BJ (cell line): ENCODE measurements at regions not wholly inside any gene's neighbourhood (a gene's known extent, or its start where the extent isn't known, plus 50 kb on each side); places are given as distances from the start of the nearest gene placed in this dataset.

Source experiments
- CTCF ChIA-PET: fragments of 350-600 bp; formaldehyde crosslinking; extraction: SDS; loops from one replicate; lab custom pipeline; 2021; ENCODE audit warnings: antibody characterized with exemption, inconsistent platforms; lab: Yijun Ruan, JAX
- POLR2A ChIA-PET: fragments of 300-600 bp; sonication (Branson Sonifier 250); formaldehyde crosslinking; extraction: SDS; loops from one replicate; lab custom pipeline; 2021; ENCODE audit warnings: antibody characterized with exemption; lab: Charles Lee
- DNase-seq: peaks from one replicate; pipeline ENCODE4 v3.0.0-alpha.2; 2011; ENCODE audit warnings: low read depth
- H3K27me3 ChIP-seq: 2 replicates; pipeline ENCODE4 v1.6.0; 2011; ENCODE audit warnings: low read length; ENCODE audit not compliant: control insufficient read depth, insufficient read depth
- H3K36me3 ChIP-seq: 2 replicates; pipeline ENCODE4 v1.5.1; 2011; ENCODE audit warnings: low read length; ENCODE audit not compliant: control insufficient read depth, insufficient read depth
- H3K4me3 ChIP-seq: 2 replicates; pipeline ENCODE4 v1.5.1; 2011; ENCODE audit warnings: low read depth, mild to moderate bottlenecking, control low read depth, low read length
- TF ChIP-seq, protein P1 (sequence below): IDR thresholded peaks from 2 replicates; pipeline ENCODE4 v1.5.1; 2011; ENCODE audit warnings: low read depth, mild to moderate bottlenecking, control low read depth, inconsistent platforms, low read length, moderate library complexity; ENCODE audit not compliant: insufficient read depth

DNA sequence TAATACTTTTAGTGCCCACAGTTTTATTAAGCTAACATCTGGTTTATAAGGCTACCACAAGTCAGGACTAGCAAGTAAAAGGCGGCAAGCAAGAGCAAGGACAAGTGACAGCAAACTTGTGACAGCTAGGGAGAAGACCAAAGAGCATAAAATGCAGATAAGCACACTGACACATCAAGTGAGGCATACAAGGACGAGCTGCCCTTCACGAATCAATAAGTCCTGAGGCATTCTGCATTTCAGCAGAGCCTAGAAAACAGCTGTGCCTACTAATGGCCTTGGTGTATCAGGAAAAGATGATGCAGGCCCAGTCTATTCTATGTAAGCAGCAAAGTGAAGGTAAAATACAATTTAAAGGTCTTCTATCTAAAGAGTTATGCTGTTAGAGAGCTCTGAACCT, 74.8 kb downstream of the KRTAP19-8 start:
- no peak for DNase-seq
- ChIA-PET POLR2A (no interaction called here), CTCF (no interaction called here)
- Histone ChIP-seq H3K36me3 (no peaks in the 10 kb centered on the region), H3K4me3 (no peak overlapping the region), H3K27me3 (no peaks in the 10 kb centered on the region)
- TF ChIP-seq, protein P1, sequence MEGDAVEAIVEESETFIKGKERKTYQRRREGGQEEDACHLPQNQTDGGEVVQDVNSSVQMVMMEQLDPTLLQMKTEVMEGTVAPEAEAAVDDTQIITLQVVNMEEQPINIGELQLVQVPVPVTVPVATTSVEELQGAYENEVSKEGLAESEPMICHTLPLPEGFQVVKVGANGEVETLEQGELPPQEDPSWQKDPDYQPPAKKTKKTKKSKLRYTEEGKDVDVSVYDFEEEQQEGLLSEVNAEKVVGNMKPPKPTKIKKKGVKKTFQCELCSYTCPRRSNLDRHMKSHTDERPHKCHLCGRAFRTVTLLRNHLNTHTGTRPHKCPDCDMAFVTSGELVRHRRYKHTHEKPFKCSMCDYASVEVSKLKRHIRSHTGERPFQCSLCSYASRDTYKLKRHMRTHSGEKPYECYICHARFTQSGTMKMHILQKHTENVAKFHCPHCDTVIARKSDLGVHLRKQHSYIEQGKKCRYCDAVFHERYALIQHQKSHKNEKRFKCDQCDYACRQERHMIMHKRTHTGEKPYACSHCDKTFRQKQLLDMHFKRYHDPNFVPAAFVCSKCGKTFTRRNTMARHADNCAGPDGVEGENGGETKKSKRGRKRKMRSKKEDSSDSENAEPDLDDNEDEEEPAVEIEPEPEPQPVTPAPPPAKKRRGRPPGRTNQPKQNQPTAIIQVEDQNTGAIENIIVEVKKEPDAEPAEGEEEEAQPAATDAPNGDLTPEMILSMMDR = no peak

DNA sequence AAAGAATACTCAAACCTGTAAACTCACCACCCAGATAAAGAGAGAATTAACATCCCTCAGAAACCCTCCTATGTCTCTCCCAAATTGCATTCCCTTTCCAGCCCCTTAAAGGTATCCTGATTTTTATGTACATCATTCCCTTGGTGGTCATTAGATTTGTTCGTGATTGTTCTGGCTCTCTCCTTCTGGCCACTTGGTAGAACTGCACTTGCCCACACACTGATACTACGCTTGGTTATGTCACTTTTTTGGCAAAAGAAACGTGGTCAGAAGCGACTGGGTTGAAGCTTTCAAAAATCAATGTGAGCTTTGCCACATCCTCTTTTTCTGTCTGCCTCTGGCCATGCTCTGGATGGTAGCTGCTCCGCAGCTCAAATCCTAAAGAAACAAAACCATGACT, 76.3 kb downstream of the KRTAP19-8 start:
- TF ChIP-seq, protein P1 = no peak
- POLR2A ChIA-PET = no interaction called here
- Histone ChIP-seq H3K27me3 (no peaks in the 10 kb centered on the region), H3K4me3 (no peak overlapping the region), H3K36me3 (no peaks in the 10 kb centered on the region)
- no peak for DNase-seq
- CTCF ChIA-PET = no interaction called here

DNA sequence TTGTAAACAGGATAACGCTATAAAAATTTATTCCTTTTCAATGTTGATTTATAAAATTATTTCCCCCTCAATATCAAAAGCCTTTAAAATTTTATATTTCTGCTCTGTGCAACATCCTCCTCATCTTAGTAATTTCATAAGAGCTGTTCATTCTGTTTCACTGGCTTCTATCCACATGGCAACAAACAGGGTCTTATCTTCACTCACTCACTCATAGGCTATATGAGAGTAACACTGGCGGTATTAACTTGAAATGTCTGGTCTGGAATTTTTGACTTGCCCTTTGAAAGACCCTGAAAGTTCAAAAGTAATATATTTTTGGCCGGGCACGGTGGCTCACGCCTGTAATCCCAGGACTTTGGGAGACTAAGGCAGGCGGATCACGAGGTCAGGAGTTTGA, 77.4 kb upstream of the KRTAP11-1 start:
- Histone ChIP-seq H3K27me3 (no peaks in the 10 kb centered on the region), H3K4me3 (no peak overlapping the region), H3K36me3 (no peaks in the 10 kb centered on the region)
- no peak for DNase-seq
- ChIA-PET CTCF (no interaction called here), POLR2A (no interaction called here)
- TF ChIP-seq, protein P1 = no peak

DNA sequence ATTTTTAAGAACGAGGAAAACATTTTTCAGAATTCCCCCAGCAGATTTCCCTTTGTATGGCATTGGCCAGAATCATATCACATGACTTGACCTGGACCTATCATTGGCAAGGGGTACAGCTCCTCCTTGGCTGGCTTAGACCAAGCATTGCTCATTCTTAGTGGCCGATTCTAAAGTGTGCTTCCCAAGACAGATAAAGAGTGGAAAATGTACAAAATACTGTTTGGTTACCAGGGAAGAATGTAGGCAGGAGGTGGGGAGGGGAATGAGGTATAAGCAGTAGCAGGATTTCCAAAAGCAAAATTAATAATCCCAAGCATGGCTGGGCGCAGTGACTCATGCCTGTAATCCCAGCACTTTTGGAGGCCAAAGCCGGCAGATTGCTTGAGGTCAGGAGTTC, 75.6 kb upstream of the KRTAP11-1 start:
- no peak overlapping the region for H3K4me3 ChIP-seq
- no peaks in the 10 kb centered on the region for H3K36me3 ChIP-seq
- no peak for DNase-seq
- ChIA-PET CTCF (no interaction called here), POLR2A (no interaction called here)
- TF ChIP-seq, protein P1 = no peak
- no peaks in the 10 kb centered on the region for H3K27me3 ChIP-seq

DNA sequence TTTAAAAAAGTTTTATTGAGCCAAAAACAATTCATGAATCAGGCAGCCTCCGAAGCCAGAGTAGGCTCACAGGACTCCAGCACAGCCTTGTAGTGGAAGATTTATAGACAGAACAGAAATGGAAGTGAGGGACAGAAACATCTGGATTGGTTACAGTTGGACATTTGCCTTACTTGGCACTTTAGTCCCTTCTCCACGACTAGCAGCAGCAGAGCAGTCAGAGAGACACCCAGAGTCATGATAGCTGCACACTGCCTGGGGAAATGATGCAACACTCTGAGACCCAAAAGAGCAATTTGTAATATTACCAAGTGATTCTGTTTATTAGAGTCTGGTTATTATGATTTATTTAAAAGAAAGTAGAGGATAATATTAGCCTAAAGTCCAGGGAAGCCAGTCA, 72.2 kb upstream of the KRTAP11-1 start:
- DNase-seq = no peak
- POLR2A ChIA-PET = no interaction called here
- no peak overlapping the region for H3K4me3 ChIP-seq
- no peaks in the 10 kb centered on the region for H3K27me3 ChIP-seq
- CTCF ChIA-PET = no interaction called here
- H3K36me3 ChIP-seq = no peaks in the 10 kb centered on the region
- TF ChIP-seq, protein P1 = no peak
